ENCODE measurements at regions not wholly inside any gene's neighbourhood (a gene's known extent, or its start where the extent isn't known, plus 50 kb on each side); places are given as distances from the start of the nearest gene placed in this dataset.
A peak's percentile ranks its signal among the peaks of the same experiment; 100 is the strongest.

- H2BK120ac ChIP-seq (replicated peaks; ENCODE audit: low read depth, low read length) = no peak overlapping the region
- H2AFZ ChIP-seq (ENCODE audit: low read length) = no peak overlapping the region
- peaks cover 6% of the 10 kb centered on the region in 2 experiments; a peak in 2 of 4 replicates for H3K9me3 ChIP-seq (ENCODE audit: insufficient read depth in 2 of 2, low read depth in 1 of 2, low read length in 1 of 2)
- H3K79me2 ChIP-seq (ENCODE audit: control insufficient read depth in 1 of 2, insufficient read depth in 2 of 2, low read length in 2 of 2) = no peaks in the 10 kb centered on the region
- H3K9ac ChIP-seq (replicated peaks in 1 of 4; ENCODE audit: extremely low read depth in 1 of 4, low read depth in 3 of 4, low read length in 3 of 4) = no peak overlapping the region
- H4K20me1 ChIP-seq (replicated peaks in 1 of 2; ENCODE audit: control insufficient read depth in 1 of 2, insufficient read depth in 2 of 2, low read length in 2 of 2) = no peaks in the 10 kb centered on the region
- H3K27ac ChIP-seq (ENCODE audit: low read depth, low read length) = no peak overlapping the region
- H2BK5ac ChIP-seq (ENCODE audit: low read depth, low read length) = no peak overlapping the region
- no peaks in the 10 kb centered on the region for H3K23me2 ChIP-seq (ENCODE audit: low read depth, low read length)
- no peak overlapping the region for H3K18ac ChIP-seq (ENCODE audit: extremely low read depth, low read length)
- TF ChIP-seq KDM5A (IDR thresholded peaks at IDR 0.05; ENCODE audit: low read length) (no peak), JUND (IDR thresholded peaks at IDR 0.05; ENCODE audit: low read length) (peak; percentile 58; the same call in 1 of the 2 replicates)
- FAIRE-seq = no peak
- CTCF ChIA-PET (ENCODE audit: partially characterized antibody) = interaction anchor here (1.2 to 1.3 kb wide), 2 partner anchors 17 to 64 kb away, joined by 4 read pairs; no protein-coding TSS in a partner anchor
- H3K23ac ChIP-seq (ENCODE audit: insufficient read length) = no peak overlapping the region
- POLR2A ChIA-PET (ENCODE audit: partially characterized antibody) = no interaction called here
- no peak overlapping the region for H4K8ac ChIP-seq (ENCODE audit: extremely low read depth, insufficient read depth, low read length)
- H3K36me3 ChIP-seq (ENCODE audit: control insufficient read depth in 2 of 4, insufficient read depth in 4 of 4, low read length in 3 of 4) = no peaks in the 10 kb centered on the region
- H3K4me3 ChIP-seq (ENCODE audit: extremely low read depth in 1 of 4, insufficient read depth in 2 of 4, low read depth in 3 of 4, low read length in 4 of 4) = no peak overlapping the region
- no peak overlapping the region for H3K56ac ChIP-seq (replicated peaks; ENCODE audit: insufficient read length, low read depth, low read length)
- no peak for DNase-seq (ENCODE audit: low read depth in 1 of 2, low spot score in 2 of 2)
- no peak overlapping the region for H2AK5ac ChIP-seq (ENCODE audit: low read depth, low read length)
- no peak overlapping the region for H3K4me2 ChIP-seq (ENCODE audit: insufficient read depth in 1 of 2, low read depth in 2 of 2, low read length in 2 of 2)
- no peaks in the 10 kb centered on the region for H3K4me1 ChIP-seq (replicated peaks in 1 of 4; ENCODE audit: control insufficient read depth in 3 of 4, insufficient read depth in 4 of 4, low read length in 3 of 4)
- H3K79me1 ChIP-seq (ENCODE audit: low read depth, low read length) = no peaks in the 10 kb centered on the region
- H4K5ac ChIP-seq (ENCODE audit: insufficient read length, low read depth, low read length) = no peak overlapping the region
- no peak overlapping the region for H2BK12ac ChIP-seq (ENCODE audit: low read depth, low read length)
- H3K27me3 ChIP-seq (replicated peaks in 1 of 4; ENCODE audit: control insufficient read depth in 3 of 4, extremely low read depth in 1 of 4, insufficient read depth in 3 of 4, low read length in 3 of 4) = no peaks in the 10 kb centered on the region
- no peak overlapping the region for H2BK15ac ChIP-seq (ENCODE audit: low read length)
- no peak overlapping the region for H3K14ac ChIP-seq (ENCODE audit: insufficient read length)
- no peak overlapping the region for H2BK20ac ChIP-seq (ENCODE audit: low read length)
- 89% methylated on average over 9 of the region's 9 CpGs; no CpG with 5 or more reads in 1 of the 2 experiments for WGBS, 2 experiments (ENCODE audit: extremely low coverage in 1 of 2, insufficient coverage in 1 of 2, insufficient read length in 1 of 2, insufficient replicate concordance in 2 of 2, low coverage in 1 of 2, low lambda C conversion rate in 2 of 2, missing lambda C conversion rate in 1 of 2)
- H3K4ac ChIP-seq (replicated peaks; ENCODE audit: insufficient read length, low read depth, low read length) = no peak overlapping the region
- H4K91ac ChIP-seq (replicated peaks; ENCODE audit: insufficient read length, low read length) = no peak overlapping the region
These were observed 72.3 kb upstream of the ZNF280D start for GRCh38 chr15:56805466-56806147.
